Central memory CD8-positive, alpha-beta T cell (primary cell): ENCODE measurements at regions not wholly inside any gene's neighbourhood (a gene's known extent, or its start where the extent isn't known, plus 50 kb on each side); places are given as distances from the start of the nearest gene placed in this dataset.
"Not testable (repeated sequence)": the region's sequence is repeated elsewhere in the genome, so short reads cannot be mapped to it uniquely, and the experiment has no call there.

Experiments
- ATAC-seq: fragments of 150-1000 bp; cut with Tn5 transposase; replicated peaks from 2 replicates; pipeline ENCODE4 v1.10.0; 2022; ENCODE audit warnings: mild to moderate bottlenecking, moderate FRiP score, moderate number of reproducible peaks; ENCODE audit not compliant: poor library complexity, severe bottlenecking; ENCODE audit errors: extremely low read depth
- DNase-seq, 2 donors: peaks; one replicate each; pipeline ENCODE4 v3.0.0; 2021; ENCODE audit warnings: low spot score in 2 of 2
- H3K27ac Mint-ChIP-seq: one replicate; pipeline ENCODE4 v1.8.0; 2022; ENCODE audit warnings: low read depth, mild to moderate bottlenecking, moderate library complexity, mixed read lengths
- H3K27me3 Mint-ChIP-seq: one replicate; pipeline ENCODE4 v1.8.0; 2022; ENCODE audit warnings: mixed read lengths
- H3K36me3 Mint-ChIP-seq: one replicate; pipeline ENCODE4 v1.8.0; 2022; ENCODE audit warnings: mild to moderate bottlenecking, moderate library complexity, mixed read lengths; ENCODE audit not compliant: insufficient read depth
- H3K4me1 Mint-ChIP-seq: one replicate; pipeline ENCODE4 v1.8.0; 2022; ENCODE audit warnings: mixed read lengths
- H3K4me3 Mint-ChIP-seq: one replicate; pipeline ENCODE4 v1.8.0; 2022; ENCODE audit warnings: mild to moderate bottlenecking, moderate library complexity, mixed read lengths
- H3K9me3 Mint-ChIP-seq: one replicate; pipeline ENCODE4 v1.8.0; 2022; ENCODE audit warnings: mixed read lengths

GRCh38 chr6:155858906-155859305 lies 403.3 kb upstream of the NOX3 start:
- H3K36me3 Mint-ChIP-seq, ATAC-seq, H3K27me3 Mint-ChIP-seq, H3K4me1 Mint-ChIP-seq, H3K4me3 Mint-ChIP-seq, H3K27ac Mint-ChIP-seq, DNase-seq: not testable (repeated sequence)
- peaks cover 13% of the 10 kb centered on the region for H3K9me3 Mint-ChIP-seq

DNA sequence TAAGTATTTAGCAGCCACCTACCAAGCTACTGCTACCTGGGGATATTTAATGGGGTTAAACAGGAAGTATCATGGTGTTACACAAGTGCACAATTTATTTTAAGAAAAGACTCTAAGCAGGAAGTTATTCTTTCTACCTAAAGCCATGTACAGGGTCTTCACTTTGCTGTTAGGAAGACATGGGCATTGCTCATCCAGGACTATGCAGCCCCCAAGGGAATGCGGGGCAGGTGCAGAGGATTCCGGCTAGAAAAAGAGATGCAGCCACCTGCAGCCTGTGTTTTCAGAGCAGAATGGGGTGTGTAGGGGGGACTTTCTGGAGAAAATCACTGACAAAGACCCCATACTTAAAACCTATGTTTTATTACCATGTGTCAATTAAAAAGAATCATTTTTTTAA lies 399.1 kb upstream of the NOX3 start:
- H3K27me3 Mint-ChIP-seq = no peaks in the 10 kb centered on the region
- no peak for ATAC-seq
- H3K27ac Mint-ChIP-seq = no peak overlapping the region
- no peaks in the 10 kb centered on the region for H3K36me3 Mint-ChIP-seq
- no peak overlapping the region for H3K4me3 Mint-ChIP-seq
- no peak for DNase-seq
- peaks cover 13% of the 10 kb centered on the region for H3K9me3 Mint-ChIP-seq
- no peaks in the 10 kb centered on the region for H3K4me1 Mint-ChIP-seq

DNA sequence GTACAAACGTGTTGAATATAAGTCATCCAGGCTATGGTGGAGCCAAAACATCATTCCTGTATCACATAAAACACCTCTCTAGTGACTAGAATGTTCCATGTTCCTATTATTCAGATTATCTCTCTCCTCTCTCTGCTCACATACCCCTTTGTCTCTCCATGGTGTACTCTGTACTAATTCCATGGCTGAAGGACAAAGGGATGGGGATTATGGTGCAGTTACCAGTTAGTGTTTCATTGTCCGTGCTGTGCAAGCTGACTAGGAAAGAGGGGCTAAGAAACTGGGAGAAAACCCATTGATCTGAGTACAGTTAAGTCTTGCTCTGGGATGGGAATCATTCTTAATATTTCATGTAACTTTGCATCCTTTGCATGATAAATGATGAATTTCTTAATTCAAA lies 397.4 kb upstream of the NOX3 start:
- Mint-ChIP-seq H3K27ac (no peak overlapping the region), H3K36me3 (no peaks in the 10 kb centered on the region), H3K4me1 (no peaks in the 10 kb centered on the region), H3K4me3 (no peak overlapping the region), H3K27me3 (no peaks in the 10 kb centered on the region), H3K9me3 (peaks cover 6% of the 10 kb centered on the region)
- DNase-seq (no peak), ATAC-seq (no peak)

- Mint-ChIP-seq H3K4me1 (no peaks in the 10 kb centered on the region), H3K27me3 (no peaks in the 10 kb centered on the region), H3K9me3 (peaks cover 19% of the 10 kb centered on the region), H3K4me3 (no peak overlapping the region), H3K36me3 (no peaks in the 10 kb centered on the region), H3K27ac (no peak overlapping the region)
- no peak for DNase-seq
- no peak for ATAC-seq
Measured at GRCh38 chr6:155850408-155850841, 394.8 kb upstream of the NOX3 start.

GRCh38 chr6:155847711-155848110 lies 392.1 kb upstream of the NOX3 start:
- H3K27ac Mint-ChIP-seq = no peak overlapping the region
- ATAC-seq = no peak
- H3K4me3 Mint-ChIP-seq = no peak overlapping the region
- no peaks in the 10 kb centered on the region for H3K27me3 Mint-ChIP-seq
- H3K9me3 Mint-ChIP-seq = peaks cover 14% of the 10 kb centered on the region
- H3K4me1 Mint-ChIP-seq = no peaks in the 10 kb centered on the region
- DNase-seq = no peak
- no peaks in the 10 kb centered on the region for H3K36me3 Mint-ChIP-seq

DNA sequence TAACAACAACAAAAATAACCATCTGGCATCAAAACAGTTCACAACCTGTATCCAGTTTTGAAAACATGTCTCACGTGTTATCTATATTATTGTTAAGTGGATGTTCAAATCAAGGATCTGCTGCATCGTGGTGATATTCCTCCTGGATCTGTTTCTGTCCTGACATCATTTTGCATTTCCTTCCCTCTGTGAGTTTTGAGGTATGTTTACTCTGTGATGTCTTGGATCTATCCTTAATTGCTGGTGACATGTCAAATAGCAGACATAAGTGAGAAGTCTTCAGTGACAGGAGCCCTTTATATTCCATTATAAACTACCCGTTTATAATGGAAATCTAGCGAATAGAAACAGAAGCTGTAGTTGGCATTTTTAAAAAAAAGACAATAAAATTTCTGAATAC lies 381.8 kb upstream of the NOX3 start:
- H3K27ac Mint-ChIP-seq = no peak overlapping the region
- H3K27me3 Mint-ChIP-seq = no peaks in the 10 kb centered on the region
- H3K9me3 Mint-ChIP-seq = peaks cover 13% of the 10 kb centered on the region
- ATAC-seq = no peak
- no peak for DNase-seq
- no peaks in the 10 kb centered on the region for H3K4me1 Mint-ChIP-seq
- no peak overlapping the region for H3K4me3 Mint-ChIP-seq
- no peaks in the 10 kb centered on the region for H3K36me3 Mint-ChIP-seq

DNA sequence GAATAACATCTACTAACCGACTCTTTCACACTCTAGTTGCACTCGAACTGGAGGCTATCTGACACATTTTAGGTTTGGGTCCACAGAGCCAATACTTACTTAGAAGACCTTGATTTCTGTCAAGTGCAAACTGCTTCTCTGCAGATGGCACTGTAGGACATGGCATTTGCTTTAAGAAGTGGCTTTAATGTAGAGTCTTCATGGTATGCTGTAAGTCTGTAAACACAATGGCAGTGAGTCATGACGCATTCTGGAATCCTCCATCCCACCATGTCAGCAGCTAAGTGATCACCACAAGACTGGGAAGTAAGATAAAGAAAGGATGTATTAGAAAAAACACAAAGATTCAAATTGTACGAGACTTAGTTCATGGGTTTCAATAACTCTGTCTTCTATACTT lies 377.0 kb upstream of the NOX3 start:
- H3K9me3 Mint-ChIP-seq = no peaks in the 10 kb centered on the region
- H3K4me1 Mint-ChIP-seq = no peaks in the 10 kb centered on the region
- H3K27me3 Mint-ChIP-seq = no peaks in the 10 kb centered on the region
- no peak for ATAC-seq
- no peak overlapping the region for H3K27ac Mint-ChIP-seq
- no peaks in the 10 kb centered on the region for H3K36me3 Mint-ChIP-seq
- no peak for DNase-seq
- no peak overlapping the region for H3K4me3 Mint-ChIP-seq

- Mint-ChIP-seq H3K27ac (no peak overlapping the region), H3K9me3 (no peaks in the 10 kb centered on the region), H3K4me3 (no peak overlapping the region), H3K36me3 (no peaks in the 10 kb centered on the region), H3K4me1 (no peaks in the 10 kb centered on the region), H3K27me3 (no peaks in the 10 kb centered on the region)
- DNase-seq (no peak), ATAC-seq (no peak)
Measured at GRCh38 chr6:155830531-155830930, 374.9 kb upstream of the NOX3 start.

DNA sequence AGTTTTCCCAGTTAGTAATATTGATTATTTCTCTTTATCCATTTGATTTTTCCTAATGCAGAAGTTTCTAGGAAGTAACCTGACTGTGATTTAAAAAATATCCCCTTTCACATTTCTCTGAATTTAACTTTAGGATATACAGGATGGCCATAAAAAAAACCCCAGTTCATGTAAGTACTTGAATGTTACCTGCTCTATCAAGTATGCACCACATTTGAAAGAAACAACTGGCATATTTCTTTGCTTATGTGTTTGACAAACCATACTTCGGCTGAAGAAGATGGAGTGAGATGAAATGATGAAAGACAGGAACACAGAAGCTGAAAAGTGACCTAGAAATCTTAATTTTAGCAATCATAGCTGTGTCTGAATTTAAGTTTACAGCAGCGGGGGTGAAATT lies 374.0 kb upstream of the NOX3 start:
- H3K4me3 Mint-ChIP-seq = no peak overlapping the region
- no peaks in the 10 kb centered on the region for H3K9me3 Mint-ChIP-seq
- no peaks in the 10 kb centered on the region for H3K27me3 Mint-ChIP-seq
- ATAC-seq = no peak
- H3K4me1 Mint-ChIP-seq = no peaks in the 10 kb centered on the region
- DNase-seq = no peak
- no peak overlapping the region for H3K27ac Mint-ChIP-seq
- H3K36me3 Mint-ChIP-seq = no peaks in the 10 kb centered on the region

GRCh38 chr6:155828989-155829388 lies 373.4 kb upstream of the NOX3 start:
- Mint-ChIP-seq H3K4me1 (no peaks in the 10 kb centered on the region), H3K27ac (no peak overlapping the region), H3K36me3 (no peaks in the 10 kb centered on the region), H3K27me3 (no peaks in the 10 kb centered on the region), H3K4me3 (no peak overlapping the region), H3K9me3 (no peaks in the 10 kb centered on the region)
- DNase-seq (no peak), ATAC-seq (no peak)

GRCh38 chr6:155818698-155819097 lies 363.1 kb upstream of the NOX3 start:
- Mint-ChIP-seq H3K27ac (no peak overlapping the region), H3K4me3 (no peak overlapping the region), H3K36me3 (no peaks in the 10 kb centered on the region), H3K27me3 (no peaks in the 10 kb centered on the region), H3K4me1 (no peaks in the 10 kb centered on the region), H3K9me3 (peaks cover 12% of the 10 kb centered on the region)
- no peak for DNase-seq
- ATAC-seq = no peak

GRCh38 chr6:155813548-155813947 lies 357.9 kb upstream of the NOX3 start:
- Mint-ChIP-seq H3K27ac (no peak overlapping the region), H3K4me1 (no peaks in the 10 kb centered on the region), H3K4me3 (no peak overlapping the region), H3K36me3 (no peaks in the 10 kb centered on the region), H3K9me3 (no peaks in the 10 kb centered on the region), H3K27me3 (no peaks in the 10 kb centered on the region)
- DNase-seq (no peak), ATAC-seq (no peak)

DNA sequence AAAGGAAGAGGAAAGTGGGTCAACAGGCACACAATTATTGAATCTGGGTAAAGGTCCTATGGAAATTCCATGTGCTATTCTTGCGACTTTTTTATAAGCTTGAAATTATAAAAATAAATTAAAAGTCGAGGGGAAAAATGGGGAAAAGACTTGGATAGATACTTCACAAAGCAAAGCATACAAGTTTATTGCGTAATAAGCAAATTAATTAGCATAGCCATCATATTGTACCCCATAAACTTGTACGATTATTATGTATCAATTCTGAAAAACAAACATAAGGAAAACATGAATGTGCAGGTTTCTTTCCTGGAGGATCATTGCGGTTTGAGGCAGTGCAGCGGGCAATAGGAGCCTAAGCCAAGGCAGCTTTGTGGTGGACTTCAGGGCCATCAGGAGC lies 351.6 kb upstream of the NOX3 start:
- Mint-ChIP-seq H3K27ac (no peak overlapping the region), H3K36me3 (no peaks in the 10 kb centered on the region), H3K4me3 (no peak overlapping the region), H3K4me1 (no peaks in the 10 kb centered on the region), H3K9me3 (no peaks in the 10 kb centered on the region), H3K27me3 (no peaks in the 10 kb centered on the region)
- DNase-seq (no peak), ATAC-seq (no peak)

GRCh38 chr6:155801046-155801445 lies 345.4 kb upstream of the NOX3 start:
- peaks cover 9% of the 10 kb centered on the region for H3K9me3 Mint-ChIP-seq
- H3K36me3 Mint-ChIP-seq = no peaks in the 10 kb centered on the region
- DNase-seq = no peak
- ATAC-seq = no peak
- H3K27me3 Mint-ChIP-seq = no peaks in the 10 kb centered on the region
- H3K27ac Mint-ChIP-seq = no peak overlapping the region
- no peaks in the 10 kb centered on the region for H3K4me1 Mint-ChIP-seq
- no peak overlapping the region for H3K4me3 Mint-ChIP-seq
